K562 (cell line): ENCODE measurements at regions not wholly inside any gene's neighbourhood (a gene's known extent, or its start where the extent isn't known, plus 50 kb on each side); places are given as distances from the start of the nearest gene placed in this dataset.

Source experiments
- ATAC-seq: fragments of 200-7000 bp; cut with Tn5 transposase; 3 replicates; pipeline ENCODE4 v1.9.1; 2020; ENCODE audit warnings: moderate library complexity
- BruUV-seq: library from RNA; stranded (reverse); fragments of 400-500 nt; replicated peaks from 2 replicates; lab custom pipeline; 2021; lab: Mats Ljungman, UMichigan
- CTCF ChIA-PET: fragments of 300-600 bp; formaldehyde crosslinking; extraction: SDS; loops from one replicate; lab custom pipeline; 2021; ENCODE audit warnings: low intra/inter-chr PET ratio; lab: Yijun Ruan, JAX
- POLR2A ChIA-PET: fragments of 300-600, 350-650 bp; sonication (Branson Sonifier 250); formaldehyde crosslinking; extraction: SDS; loops from one replicate; lab custom pipeline; 2021; ENCODE audit warnings: antibody characterized with exemption, inconsistent platforms; lab: Yijun Ruan, JAX
- DNase-seq, 4 experiments: peaks; one replicate each; pipeline versions ENCODE4 v3.0.0 to v3.0.0-alpha.2; 2011 to 2018; ENCODE audit warnings: low spot score in 3 of 4, mixed read lengths in 3 of 4; ENCODE audit errors: extremely low read depth in 1 of 4
- FAIRE-seq: peaks from 2 replicates; lab custom pipeline; 2011; peaks lifted over from hg19 to GRCh38; lab: Jason Lieb, UNC
- H2AFZ ChIP-seq: 2 replicates; pipeline ENCODE4 v1.6.0; 2011; ENCODE audit warnings: low read depth, low read length, control low read depth, inconsistent platforms
- H3K27ac ChIP-seq: fragments of 200-600 bp; 3 replicates; pipeline ENCODE4 v1.8.0; 2011; ENCODE audit warnings: low read depth, mild to moderate bottlenecking, control low read depth, inconsistent platforms, low read length, moderate library complexity, mixed read lengths; ENCODE audit errors: extremely low read depth
- H3K27me3 ChIP-seq, 2 experiments: fragments of 300-600 bp in 1 of 2; 2 replicates in 1 of 2; 3 replicates in 1 of 2; pipeline versions ENCODE4 v1.6.0 to v1.8.0; 2011; ENCODE audit warnings: inconsistent platforms in 2 of 2, low read length in 2 of 2, mild to moderate bottlenecking in 1 of 2, mixed read lengths in 1 of 2, moderate library complexity in 1 of 2; ENCODE audit not compliant: control insufficient read depth in 2 of 2, insufficient read depth in 2 of 2
- H3K36me3 ChIP-seq: fragments of 300-600 bp; 3 replicates; pipeline ENCODE4 v1.8.0; 2011; ENCODE audit warnings: mild to moderate bottlenecking, low read length, inconsistent platforms; ENCODE audit not compliant: control insufficient read depth, insufficient read depth
- H3K4me1 ChIP-seq, 2 experiments: fragments of 200-600 bp in 1 of 2; replicated peaks in 1 of 2; 2 replicates in 1 of 2; 3 replicates in 1 of 2; pipeline versions ENCODE4 v1.5.1 to v1.8.0; 2011; ENCODE audit warnings: inconsistent platforms in 2 of 2, low read length in 2 of 2, mild to moderate bottlenecking in 1 of 2, mixed read lengths in 1 of 2, moderate library complexity in 1 of 2; ENCODE audit not compliant: control insufficient read depth in 2 of 2, insufficient read depth in 2 of 2
- H3K4me2 ChIP-seq: 2 replicates; pipeline ENCODE4 v1.6.1; 2011; ENCODE audit warnings: low read length, control low read depth, inconsistent platforms, mixed read lengths; ENCODE audit not compliant: insufficient read depth
- H3K4me3 ChIP-seq: fragments of 200-600 bp; sonication (generic), shearing (Covaris generic); 2 replicates; pipeline ENCODE4 v1.5.1; 2016; ENCODE audit warnings: control low read depth, inconsistent platforms
- H3K79me2 ChIP-seq: fragments of 200-600 bp; 3 replicates; pipeline ENCODE4 v1.8.0; 2011; ENCODE audit warnings: low read length, inconsistent platforms; ENCODE audit not compliant: control insufficient read depth, insufficient read depth
- H3K9ac ChIP-seq, 2 experiments: 2 replicates each; pipeline versions ENCODE4 v1.6.0 to v1.6.1; 2011; ENCODE audit warnings: low read depth in 2 of 2, low read length in 2 of 2, control low read depth in 1 of 2, inconsistent platforms in 1 of 2, mild to moderate bottlenecking in 1 of 2, mixed read lengths in 1 of 2; ENCODE audit not compliant: insufficient read depth in 1 of 2
- H3K9me1 ChIP-seq: one replicate; pipeline ENCODE4 v1.6.0; 2011; ENCODE audit warnings: inconsistent platforms, mild to moderate bottlenecking, low read length, moderate library complexity; ENCODE audit not compliant: control insufficient read depth, insufficient read depth
- H3K9me3 ChIP-seq: replicated peaks from 2 replicates; pipeline ENCODE4 v1.5.1; 2011; ENCODE audit warnings: low read depth, low read length, inconsistent platforms; ENCODE audit not compliant: control insufficient read depth, insufficient read depth
- H4K20me1 ChIP-seq: replicated peaks from 2 replicates; pipeline ENCODE4 v1.6.1; 2011; ENCODE audit warnings: low read length, inconsistent platforms, mixed read lengths; ENCODE audit not compliant: control insufficient read depth, insufficient read depth
- BCL6 ChIP-seq: fragments of 250-450 bp; sonication (Bioruptor Pico); IDR thresholded peaks from 2 replicates; pipeline ENCODE4 v1.4.0; 2020
- CHCHD3 ChIP-seq: fragments of 250-450 bp; sonication (Bioruptor Pico); IDR thresholded peaks from 2 replicates; pipeline ENCODE4 v2.1.2; 2022; ENCODE audit warnings: mild to moderate bottlenecking
- HOMEZ ChIP-seq: fragments of 250-450 bp; sonication (Bioruptor Pico); IDR thresholded peaks from 2 replicates; pipeline ENCODE4 v1.4.0; 2020; ENCODE audit warnings: mild to moderate bottlenecking, moderate library complexity
- IRF2 ChIP-seq: sonication (generic); formaldehyde crosslinking; IDR thresholded peaks from 2 replicates; pipeline ENCODE4 v1.8.1; 2022; ENCODE audit warnings: mild to moderate bottlenecking, missing genetic modification reagents
- KAT7 ChIP-seq: sonication (generic); formaldehyde crosslinking; IDR thresholded peaks from 2 replicates; pipeline ENCODE4 v1.8.0; 2022; ENCODE audit warnings: missing genetic modification reagents, mild to moderate bottlenecking, borderline replicate concordance
- MEF2D ChIP-seq: conservative IDR thresholded peaks from 2 replicates; pipeline ENCODE4 v1.6.1; 2016; ENCODE audit warnings: low read depth, missing genetic modification characterization, missing compliant biosample characterization
- MLLT1 ChIP-seq, 2 experiments: fragments of 450-650 bp; IDR thresholded peaks; 2 replicates each; pipeline ENCODE4 v1.6.1; 2016
- SIN3B ChIP-seq: fragments of 450-650 bp; IDR thresholded peaks from 2 replicates; pipeline ENCODE4 v1.6.1; 2017; ENCODE audit warnings: low read depth, mild to moderate bottlenecking, moderate library complexity
- SMAD1 ChIP-seq: fragments of 150-350 bp; IDR thresholded peaks from 2 replicates; pipeline ENCODE4 v1.6.1; 2014; ENCODE audit warnings: low read length, low read depth; ENCODE audit not compliant: partially characterized antibody
- SMC3 ChIP-seq: conservative IDR thresholded peaks from 2 replicates; pipeline ENCODE4 v1.6.1; 2011; ENCODE audit warnings: low read depth, low read length, improper control_type of control experiment; ENCODE audit not compliant: insufficient read depth
- ZC3H8 ChIP-seq: fragments of 450-650 bp; IDR thresholded peaks from 2 replicates; pipeline ENCODE4 v1.6.1; 2017
- ZNF695 ChIP-seq: fragments of 450-650 bp; formaldehyde crosslinking; IDR thresholded peaks from 2 replicates; pipeline ENCODE4 v1.4.0; 2020; ENCODE audit warnings: mild to moderate bottlenecking, moderate library complexity
- WGBS: fragments of 100-300 bp; shearing (Covaris generic); methylation state at CpG from one replicate; pipeline ENCODE4 v1.1.6; 2016; ENCODE audit warnings: low coverage, mixed read lengths; ENCODE audit not compliant: insufficient coverage; ENCODE audit errors: missing lambda C conversion rate; 5-methylcytosine and 5-hydroxymethylcytosine counted together
- in situ Hi-C: fragments of 300-500 bp; cut with MboI; formaldehyde crosslinking; loops from 4 replicates; pipeline ENCODE4 v1.15.0; 2018; ENCODE audit warnings: inconsistent platforms, mixed read lengths
- intact Hi-C: fragments of 100-400 bp; cut with micrococcal nuclease; formaldehyde crosslinking; loops from 2 replicates; pipeline ENCODE4 v1.14.2; 2022
- TF ChIP-seq, protein P1 (sequence below): sonication (generic); formaldehyde crosslinking; IDR thresholded peaks from 2 replicates; pipeline ENCODE4 v1.8.0; 2022; ENCODE audit warnings: mild to moderate bottlenecking, low read depth, missing genetic modification reagents
- TF ChIP-seq, protein P2 (sequence below), 3 experiments: fragments of 200-800 bp in 1 of 3; sonication (Bioruptor generic) in 1 of 3; sonication (generic) in 1 of 3; formaldehyde crosslinking in 1 of 3; IDR thresholded peaks; 2 replicates each; pipeline versions ENCODE4 v1.6.1 to v1.8.0; 2016 to 2022; ENCODE audit warnings: mild to moderate bottlenecking in 2 of 3, missing compliant biosample characterization in 2 of 3, missing genetic modification characterization in 2 of 3, missing genetic modification reagents in 1 of 3

GRCh38 chr2:195596840-195597239 lies 60.2 kb upstream of the SLC39A10 start (continued):
- peak in 1 of 2 experiments; percentile 86; a peak in 2 of 4 replicates for TF ChIP-seq MLLT1 (IDR thresholded peaks at IDR 0.05)

GRCh38 chr2:195595825-195596224 lies 61.2 kb upstream of the SLC39A10 start:
- H3K9me1 ChIP-seq, result no peaks in the 10 kb centered on the region
- in situ Hi-C loops (no loop called here), intact Hi-C loops (loop anchor here (1.0 kb wide), 1 partner anchor 62 kb away; no protein-coding TSS in a partner anchor)
- H2AFZ ChIP-seq, result peak overlapping the region; percentile 96
- peaks cover 11 to 23% of the 10 kb centered on the region in 2 experiments; a peak in 4 of 5 replicates for H3K4me1 ChIP-seq
- ChIA-PET CTCF (no interaction called here), POLR2A (interaction anchor here (0.6 to 1.0 kb wide), 2 partner anchors 25 to 61 kb away, joined by 3 read pairs; partner anchors contain the start of gene SLC39A10)
- no TSS peak for BruUV-seq
- H3K79me2 ChIP-seq, result no peaks in the 10 kb centered on the region
- peak overlapping the region; percentile 37 to 63; a peak in 3 of 4 replicates for H3K9ac ChIP-seq
- no peaks in the 10 kb centered on the region for H3K36me3 ChIP-seq
- peak overlapping the region; percentile 80 for H3K27ac ChIP-seq
- no peaks in the 10 kb centered on the region for H3K27me3 ChIP-seq
- no peaks in the 10 kb centered on the region for H4K20me1 ChIP-seq
- H3K9me3 ChIP-seq, result no peaks in the 10 kb centered on the region; the same call in none of the 2 replicates
- H3K4me3 ChIP-seq, result peak overlapping the region; percentile 16; the same call in 1 of the 2 replicates
- DNase-seq (peak; percentile 51 to 92 (median 72)), FAIRE-seq (peak; percentile 97), ATAC-seq (peak; percentile 90)
- peak overlapping the region; percentile 80 for H3K4me2 ChIP-seq
- WGBS, result 0% methylated on average over 3 of the region's 6 CpGs
- TF ChIP-seq, protein P1, sequence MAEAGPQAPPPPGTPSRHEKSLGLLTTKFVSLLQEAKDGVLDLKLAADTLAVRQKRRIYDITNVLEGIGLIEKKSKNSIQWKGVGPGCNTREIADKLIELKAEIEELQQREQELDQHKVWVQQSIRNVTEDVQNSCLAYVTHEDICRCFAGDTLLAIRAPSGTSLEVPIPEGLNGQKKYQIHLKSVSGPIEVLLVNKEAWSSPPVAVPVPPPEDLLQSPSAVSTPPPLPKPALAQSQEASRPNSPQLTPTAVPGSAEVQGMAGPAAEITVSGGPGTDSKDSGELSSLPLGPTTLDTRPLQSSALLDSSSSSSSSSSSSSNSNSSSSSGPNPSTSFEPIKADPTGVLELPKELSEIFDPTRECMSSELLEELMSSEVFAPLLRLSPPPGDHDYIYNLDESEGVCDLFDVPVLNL, result no peak
- no peak for TF ChIP-seq SMC3
- no peak for TF ChIP-seq ZC3H8
- no peak for TF ChIP-seq HOMEZ (CRISPR knock-in tag)
- TF ChIP-seq MEF2D (tag), result no peak
- TF ChIP-seq ZNF695 (CRISPR knock-in tag), result no peak
- TF ChIP-seq, protein P2, sequence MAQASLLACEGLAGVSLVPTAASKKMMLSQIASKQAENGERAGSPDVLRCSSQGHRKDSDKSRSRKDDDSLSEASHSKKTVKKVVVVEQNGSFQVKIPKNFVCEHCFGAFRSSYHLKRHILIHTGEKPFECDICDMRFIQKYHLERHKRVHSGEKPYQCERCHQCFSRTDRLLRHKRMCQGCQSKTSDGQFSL (CRISPR knock-in tag; IDR thresholded peaks at IDR 0.05), result no peak
- TF ChIP-seq, protein P2 (tag; IDR thresholded peaks at IDR 0.05), result no peak
- no peak for TF ChIP-seq SMAD1
- TF ChIP-seq SIN3B, result no peak
- no peak for TF ChIP-seq IRF2 (CRISPR knock-in tag)
- TF ChIP-seq BCL6 (CRISPR knock-in tag), result no peak
- no peak; the same call in 1 of the 2 replicates for TF ChIP-seq KAT7
- no peak for TF ChIP-seq CHCHD3 (CRISPR knock-in tag)
